ENCODE measurements at regions not wholly inside any gene's neighbourhood (a gene's known extent, or its start where the extent isn't known, plus 50 kb on each side); places are given as distances from the start of the nearest gene placed in this dataset.

DNA sequence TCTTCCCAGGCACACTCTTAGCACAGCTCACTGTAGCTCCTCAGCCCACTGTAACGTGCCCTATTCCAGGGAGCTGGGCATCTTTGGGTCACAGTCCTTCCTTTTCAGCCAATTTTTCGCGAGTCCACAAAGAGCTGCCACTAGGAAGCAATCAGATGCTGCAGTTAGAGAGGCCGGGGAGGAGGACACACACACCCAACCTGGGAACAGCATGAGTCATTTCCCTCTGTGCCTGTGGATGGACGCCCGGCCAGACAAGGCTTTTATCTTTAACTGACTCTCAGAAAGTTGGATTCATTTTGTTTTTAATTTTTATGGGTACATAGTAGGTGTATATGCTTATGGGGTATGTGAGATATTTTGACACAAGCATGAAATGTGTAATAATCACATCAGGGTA is 918.6 kb downstream of the UQCRFS1 start:
- Histone ChIP-seq H3K27me3 (replicated peaks in 2 of 5; ENCODE audit: control insufficient read depth in 4 of 5, insufficient read depth in 5 of 5, low read length in 4 of 5) (no peaks in the 10 kb centered on the region), H3K36me3 (ENCODE audit: control insufficient read depth in 4 of 4, insufficient read depth in 4 of 4, low read length in 3 of 4) (no peaks in the 10 kb centered on the region), H3K9me3 (ENCODE audit: control extremely low read depth in 1 of 5, control insufficient read depth in 4 of 5, insufficient read depth in 2 of 5, low read depth in 1 of 5, low read length in 4 of 5) (peaks cover 0 to 2% (median 0%) of the 10 kb centered on the region in 5 experiments), H3K27ac (ENCODE audit: insufficient read depth in 1 of 2, low read depth in 1 of 2, low read length in 2 of 2, poor library complexity in 1 of 2, severe bottlenecking in 2 of 2) (no peak overlapping the region), H3K4me1 (ENCODE audit: control extremely low read depth in 1 of 4, control insufficient read depth in 4 of 4, insufficient read depth in 4 of 4, low read length in 3 of 4) (peaks cover 0 to 4% (median 0%) of the 10 kb centered on the region in 4 experiments), H3K4me3 (ENCODE audit: control insufficient read depth in 1 of 7, extremely low read depth in 1 of 7, insufficient read depth in 4 of 7, low read depth in 2 of 7, low read length in 6 of 7) (no peak overlapping the region)
- DNase-seq, result no peak
- ChIA-PET CTCF (no interaction called here), POLR2A (interaction anchor here (0.5 kb wide), 1 partner anchor 614 kb away, joined by 3 read pairs; no protein-coding TSS in a partner anchor)
- WGBS (ENCODE audit: insufficient coverage), result 93% methylated on average over 4 of the region's 6 CpGs

DNA sequence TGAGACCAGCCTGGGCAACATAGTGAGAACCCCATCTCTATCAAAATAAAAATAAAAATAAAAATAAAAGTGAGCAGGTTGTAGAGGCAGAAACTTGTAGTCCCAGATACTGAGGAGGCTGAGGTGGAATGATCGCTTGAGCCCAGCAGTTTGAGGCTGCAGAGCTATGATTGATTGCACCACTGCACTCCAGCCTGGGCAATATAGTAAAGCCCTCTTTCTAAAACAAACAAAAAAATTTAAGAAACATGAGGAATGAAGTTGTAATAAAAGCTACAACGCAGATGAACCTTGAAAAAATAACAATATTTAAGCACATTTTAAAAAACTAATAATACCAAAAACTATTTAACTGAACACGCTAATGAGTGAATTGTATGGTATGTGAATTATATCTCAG is 919.3 kb downstream of the UQCRFS1 start:
- CTCF ChIA-PET, result no interaction called here
- Histone ChIP-seq H3K27me3 (replicated peaks in 2 of 5; ENCODE audit: control insufficient read depth in 4 of 5, insufficient read depth in 5 of 5, low read length in 4 of 5) (no peaks in the 10 kb centered on the region), H3K4me3 (ENCODE audit: control insufficient read depth in 1 of 7, extremely low read depth in 1 of 7, insufficient read depth in 4 of 7, low read depth in 2 of 7, low read length in 6 of 7) (no peak overlapping the region), H3K9me3 (ENCODE audit: control extremely low read depth in 1 of 5, control insufficient read depth in 4 of 5, insufficient read depth in 2 of 5, low read depth in 1 of 5, low read length in 4 of 5) (peaks cover 0 to 2% (median 0%) of the 10 kb centered on the region in 5 experiments), H3K4me1 (ENCODE audit: control extremely low read depth in 1 of 4, control insufficient read depth in 4 of 4, insufficient read depth in 4 of 4, low read length in 3 of 4) (peaks cover 0 to 4% (median 0%) of the 10 kb centered on the region in 4 experiments), H3K36me3 (ENCODE audit: control insufficient read depth in 4 of 4, insufficient read depth in 4 of 4, low read length in 3 of 4) (no peaks in the 10 kb centered on the region), H3K27ac (ENCODE audit: insufficient read depth in 1 of 2, low read depth in 1 of 2, low read length in 2 of 2, poor library complexity in 1 of 2, severe bottlenecking in 2 of 2) (no peak overlapping the region)
- POLR2A ChIA-PET, result interaction anchor here (0.5 kb wide), 1 partner anchor 614 kb away, joined by 3 read pairs; no protein-coding TSS in a partner anchor
- no peak for DNase-seq
- 100% methylated on average over 1 of the region's 3 CpGs for WGBS (ENCODE audit: insufficient coverage)

DNA sequence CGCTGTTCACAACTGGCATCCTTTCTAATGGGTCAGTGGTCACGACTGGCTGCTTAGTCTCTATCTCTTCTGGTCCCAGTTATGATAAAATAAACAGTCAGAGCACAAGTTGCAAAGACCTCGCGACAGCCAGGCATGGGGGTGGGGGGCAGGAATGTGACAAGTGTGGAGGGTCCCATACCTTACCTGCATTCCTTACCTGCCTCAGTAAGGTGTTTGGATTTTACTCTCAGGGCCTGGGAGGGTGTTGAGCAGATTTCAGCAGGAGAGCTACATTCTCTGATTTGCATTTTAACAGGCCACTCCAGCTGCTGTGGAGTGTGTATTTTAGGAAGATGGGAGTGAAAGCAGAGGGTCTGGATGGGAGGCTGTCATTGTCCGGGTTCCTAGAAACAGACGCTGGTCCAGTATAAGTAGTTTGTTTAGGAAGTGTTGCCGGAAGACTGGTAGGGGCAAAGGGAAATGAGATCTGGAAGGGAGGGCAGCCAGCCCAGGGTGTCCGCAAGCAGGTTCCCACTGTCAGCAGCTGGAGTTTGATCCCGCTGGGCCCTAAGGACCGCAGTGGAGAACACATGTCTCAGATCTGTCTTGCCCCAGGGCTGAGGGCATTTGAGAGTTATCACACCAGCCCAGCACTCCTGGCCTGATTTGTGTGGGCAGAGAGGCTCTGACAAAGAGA is 920.0 kb downstream of the UQCRFS1 start:
- no peaks in the 10 kb centered on the region for H3K36me3 ChIP-seq (ENCODE audit: control insufficient read depth in 4 of 4, insufficient read depth in 4 of 4, low read length in 3 of 4)
- H3K27ac ChIP-seq (ENCODE audit: insufficient read depth in 1 of 2, low read depth in 1 of 2, low read length in 2 of 2, poor library complexity in 1 of 2, severe bottlenecking in 2 of 2), result no peak overlapping the region

DNA sequence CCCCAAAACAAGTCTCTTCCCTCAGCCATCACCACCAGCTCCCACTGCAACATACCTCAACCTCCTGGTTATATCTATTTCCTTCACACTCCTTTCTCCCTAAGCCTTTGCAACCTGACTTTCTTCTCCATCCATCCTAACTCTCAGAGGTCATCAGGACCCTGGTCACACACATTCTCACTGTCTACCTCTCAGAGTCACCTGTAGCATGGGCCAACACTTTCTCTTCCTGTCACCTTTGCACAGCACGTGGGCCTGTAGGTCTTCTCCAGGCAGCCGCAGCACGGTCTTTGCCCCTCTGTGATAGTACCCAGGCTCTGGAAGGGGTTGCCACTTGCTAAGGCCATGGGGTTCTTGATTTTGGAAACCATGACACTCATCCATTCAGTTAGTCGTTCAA is 921.1 kb downstream of the UQCRFS1 start:
- Histone ChIP-seq H3K27me3 (replicated peaks in 2 of 5; ENCODE audit: control insufficient read depth in 4 of 5, insufficient read depth in 5 of 5, low read length in 4 of 5) (no peaks in the 10 kb centered on the region), H3K9me3 (ENCODE audit: control extremely low read depth in 1 of 5, control insufficient read depth in 4 of 5, insufficient read depth in 2 of 5, low read depth in 1 of 5, low read length in 4 of 5) (peaks cover 0 to 2% (median 0%) of the 10 kb centered on the region in 5 experiments), H3K4me3 (ENCODE audit: control insufficient read depth in 1 of 7, extremely low read depth in 1 of 7, insufficient read depth in 4 of 7, low read depth in 2 of 7, low read length in 6 of 7) (no peak overlapping the region), H3K4me1 (ENCODE audit: control extremely low read depth in 1 of 4, control insufficient read depth in 4 of 4, insufficient read depth in 4 of 4, low read length in 3 of 4) (peaks cover 0 to 2% (median 0%) of the 10 kb centered on the region in 4 experiments), H3K36me3 (ENCODE audit: control insufficient read depth in 4 of 4, insufficient read depth in 4 of 4, low read length in 3 of 4) (no peaks in the 10 kb centered on the region), H3K27ac (ENCODE audit: insufficient read depth in 1 of 2, low read depth in 1 of 2, low read length in 2 of 2, poor library complexity in 1 of 2, severe bottlenecking in 2 of 2) (no peak overlapping the region)
- ChIA-PET CTCF (no interaction called here), POLR2A (no interaction called here)
- DNase-seq, result no peak
- WGBS (ENCODE audit: insufficient coverage), result 65% methylated on average over 4 of the region's 4 CpGs

More for the DNA sequence above, 920.0 kb downstream of the UQCRFS1 start:
- POLR2A ChIA-PET, result no interaction called here
- CTCF ChIA-PET, result no interaction called here
- Histone ChIP-seq H3K27me3 (replicated peaks in 2 of 5; ENCODE audit: control insufficient read depth in 4 of 5, insufficient read depth in 5 of 5, low read length in 4 of 5) (no peaks in the 10 kb centered on the region), H3K4me3 (ENCODE audit: control insufficient read depth in 1 of 7, extremely low read depth in 1 of 7, insufficient read depth in 4 of 7, low read depth in 2 of 7, low read length in 6 of 7) (no peak overlapping the region), H3K9me3 (ENCODE audit: control extremely low read depth in 1 of 5, control insufficient read depth in 4 of 5, insufficient read depth in 2 of 5, low read depth in 1 of 5, low read length in 4 of 5) (peaks cover 0 to 2% (median 0%) of the 10 kb centered on the region in 5 experiments), H3K4me1 (ENCODE audit: control extremely low read depth in 1 of 4, control insufficient read depth in 4 of 4, insufficient read depth in 4 of 4, low read length in 3 of 4) (peaks cover 0 to 2% (median 0%) of the 10 kb centered on the region in 4 experiments)
- no peak for DNase-seq
- WGBS (ENCODE audit: insufficient coverage), result 54% methylated on average over 5 of the region's 10 CpGs

DNA sequence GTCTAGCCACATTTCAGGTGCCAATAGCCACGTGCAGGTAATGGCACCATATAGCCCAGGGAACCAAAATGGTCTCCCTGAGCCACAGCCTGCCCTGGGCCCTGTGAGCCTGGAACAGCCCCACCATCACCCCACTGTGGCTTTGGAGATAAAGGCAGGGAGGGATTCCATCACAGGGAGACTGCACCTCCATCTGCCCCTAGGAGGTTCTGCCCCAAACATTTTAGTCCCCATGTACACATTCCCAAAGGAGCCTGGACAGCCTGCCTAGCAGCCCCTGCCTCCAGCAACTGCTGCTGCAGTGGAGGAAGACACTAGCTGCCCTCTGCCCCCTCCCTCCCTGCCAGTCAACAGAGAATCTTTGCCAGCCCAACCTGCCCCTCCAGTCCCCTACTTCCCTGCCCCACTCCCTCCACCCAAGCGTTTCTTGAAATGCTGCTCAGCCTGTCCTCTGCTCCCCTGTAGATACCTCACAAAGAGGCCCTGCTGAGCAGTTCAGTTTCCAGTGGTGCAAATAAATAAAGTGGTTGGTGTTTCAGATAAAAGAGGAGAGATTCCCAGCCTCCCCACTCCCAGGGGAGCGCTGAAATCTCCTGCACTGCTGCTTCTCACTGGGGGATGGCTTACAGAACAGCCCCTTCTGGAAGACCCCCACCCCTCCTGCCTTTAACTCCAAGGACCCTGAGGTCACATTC is 921.8 kb downstream of the UQCRFS1 start:
- POLR2A ChIA-PET, result no interaction called here
- no peak for DNase-seq
- Histone ChIP-seq H3K9me3 (ENCODE audit: control extremely low read depth in 1 of 5, control insufficient read depth in 4 of 5, insufficient read depth in 2 of 5, low read depth in 1 of 5, low read length in 4 of 5) (peaks cover 0 to 3% (median 0%) of the 10 kb centered on the region in 5 experiments), H3K4me1 (ENCODE audit: control extremely low read depth in 1 of 4, control insufficient read depth in 4 of 4, insufficient read depth in 4 of 4, low read length in 3 of 4) (peaks cover 0 to 2% (median 0%) of the 10 kb centered on the region in 4 experiments), H3K27ac (ENCODE audit: insufficient read depth in 1 of 2, low read depth in 1 of 2, low read length in 2 of 2, poor library complexity in 1 of 2, severe bottlenecking in 2 of 2) (no peak overlapping the region), H3K27me3 (replicated peaks in 2 of 5; ENCODE audit: control insufficient read depth in 4 of 5, insufficient read depth in 5 of 5, low read length in 4 of 5) (no peaks in the 10 kb centered on the region), H3K4me3 (ENCODE audit: control insufficient read depth in 1 of 7, extremely low read depth in 1 of 7, insufficient read depth in 4 of 7, low read depth in 2 of 7, low read length in 6 of 7) (no peak overlapping the region), H3K36me3 (ENCODE audit: control insufficient read depth in 4 of 4, insufficient read depth in 4 of 4, low read length in 3 of 4) (no peaks in the 10 kb centered on the region)
- CTCF ChIA-PET, result no interaction called here
- 93% methylated on average over 2 of the region's 3 CpGs for WGBS (ENCODE audit: insufficient coverage)

DNA sequence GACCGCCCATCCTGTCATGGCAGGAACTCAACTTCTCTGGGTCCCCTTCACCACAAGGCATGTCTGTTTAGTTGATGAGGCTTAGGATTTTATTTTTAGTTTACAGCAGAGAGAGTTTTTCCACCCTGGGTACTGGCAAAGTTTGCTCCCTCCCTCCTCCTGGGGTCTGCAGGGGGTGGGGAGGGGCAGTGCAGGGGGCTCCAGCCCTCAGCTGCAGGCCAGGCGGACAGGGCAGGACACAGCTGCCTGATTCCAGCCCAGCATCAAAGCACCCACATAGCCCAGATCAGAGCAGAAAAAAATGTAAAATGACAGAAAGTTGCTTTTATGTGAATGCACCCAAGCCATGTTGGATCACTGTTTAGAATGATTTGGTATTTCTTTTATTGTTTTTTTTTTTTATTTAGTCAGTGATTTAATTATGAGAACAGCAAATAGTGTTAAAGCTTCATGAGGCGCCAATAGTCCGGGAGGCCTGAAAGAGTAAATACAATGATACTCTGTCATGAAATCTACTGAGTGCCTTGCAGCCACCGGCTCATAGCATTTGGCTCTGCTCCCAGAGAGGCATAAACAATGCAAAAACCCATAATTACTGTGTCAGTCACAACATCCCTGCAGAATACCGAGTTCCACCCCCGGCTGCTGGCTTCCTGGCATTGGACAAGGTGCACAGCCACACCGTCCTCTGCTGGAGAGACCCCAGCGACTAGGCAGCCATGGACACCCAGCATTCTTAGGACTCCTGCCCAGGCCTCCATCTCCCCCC is 923.5 kb downstream of the UQCRFS1 start:
- Histone ChIP-seq H3K4me1 (ENCODE audit: control extremely low read depth in 1 of 4, control insufficient read depth in 4 of 4, insufficient read depth in 4 of 4, low read length in 3 of 4) (peaks cover 0 to 2% (median 0%) of the 10 kb centered on the region in 4 experiments), H3K36me3 (ENCODE audit: control insufficient read depth in 4 of 4, insufficient read depth in 4 of 4, low read length in 3 of 4) (no peaks in the 10 kb centered on the region), H3K4me3 (ENCODE audit: control insufficient read depth in 1 of 7, extremely low read depth in 1 of 7, insufficient read depth in 4 of 7, low read depth in 2 of 7, low read length in 6 of 7) (no peak overlapping the region), H3K27ac (ENCODE audit: insufficient read depth in 1 of 2, low read depth in 1 of 2, low read length in 2 of 2, poor library complexity in 1 of 2, severe bottlenecking in 2 of 2) (no peak overlapping the region), H3K9me3 (ENCODE audit: control extremely low read depth in 1 of 5, control insufficient read depth in 4 of 5, insufficient read depth in 2 of 5, low read depth in 1 of 5, low read length in 4 of 5) (peaks cover 0 to 3% (median 0%) of the 10 kb centered on the region in 5 experiments), H3K27me3 (replicated peaks in 2 of 5; ENCODE audit: control insufficient read depth in 4 of 5, insufficient read depth in 5 of 5, low read length in 4 of 5) (no peaks in the 10 kb centered on the region)
- ChIA-PET POLR2A (no interaction called here), CTCF (no interaction called here)
- no peak for DNase-seq
- WGBS (ENCODE audit: insufficient coverage), result 47% methylated on average over 5 of the region's 9 CpGs

Measured in common myeloid progenitor, CD34-positive (primary cell).